ENCODE measurements at regions not wholly inside any gene's neighbourhood (a gene's known extent, or its start where the extent isn't known, plus 50 kb on each side); places are given as distances from the start of the nearest gene placed in this dataset.

GRCh38 chr13:84563611-84564010, 681.3 kb upstream of the SLITRK1 start:
- TF ChIP-seq EGR1 (IDR thresholded peaks at IDR 0.05; ENCODE audit: low read depth): no peak
- no peak for TF ChIP-seq ZNF274 (IDR thresholded peaks at IDR 0.05; ENCODE audit: low read depth, low read length)
- no peak for TF ChIP-seq POLR2A (IDR thresholded peaks at IDR 0.05; ENCODE audit: borderline replicate concordance, extremely low read depth, insufficient read depth, insufficient read length)
- no peak for TF ChIP-seq POLR2AphosphoS5 (IDR thresholded peaks at IDR 0.05; ENCODE audit: low read depth, low read length)
- TF ChIP-seq EZH2 (IDR thresholded peaks at IDR 0.05): no peak
- no peak for TF ChIP-seq RAD21 (IDR thresholded peaks at IDR 0.05; ENCODE audit: low read depth)
- no peak for TF ChIP-seq JUND (IDR thresholded peaks at IDR 0.05)
- no peak for TF ChIP-seq CTCF (IDR thresholded peaks at IDR 0.05 in 2 of 3, conservative IDR thresholded peaks at IDR 0.05 in 1 of 3; ENCODE audit: borderline replicate concordance in 1 of 3, insufficient read depth in 1 of 3, low read depth in 2 of 3, low read length in 2 of 3)
- no peak for TF ChIP-seq CEBPB (IDR thresholded peaks at IDR 0.05; ENCODE audit: low read depth)
- no peak for TF ChIP-seq SIN3A (IDR thresholded peaks at IDR 0.05; ENCODE audit: low read depth)
- no peak for TF ChIP-seq SP1 (IDR thresholded peaks at IDR 0.05; ENCODE audit: low read depth)
- TF ChIP-seq SRF (IDR thresholded peaks at IDR 0.05; ENCODE audit: low read depth): no peak
- TF ChIP-seq, protein P1, sequence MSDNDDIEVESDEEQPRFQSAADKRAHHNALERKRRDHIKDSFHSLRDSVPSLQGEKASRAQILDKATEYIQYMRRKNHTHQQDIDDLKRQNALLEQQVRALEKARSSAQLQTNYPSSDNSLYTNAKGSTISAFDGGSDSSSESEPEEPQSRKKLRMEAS (IDR thresholded peaks at IDR 0.05): no peak

Data from HCT116 (cell line).